BE2C (cell line): ENCODE measurements at regions not wholly inside any gene's neighbourhood (a gene's known extent, or its start where the extent isn't known, plus 50 kb on each side); places are given as distances from the start of the nearest gene placed in this dataset.

Experiments used
- DNase-seq: peaks from one replicate; pipeline ENCODE4 v3.0.0-alpha.2; 2020
- H3K27me3 ChIP-seq: fragments of 250-450 bp; sonication (Bioruptor Pico); 2 replicates; pipeline ENCODE4 v1.5.1; 2020; ENCODE audit warnings: mild to moderate bottlenecking
- H3K36me3 ChIP-seq: fragments of 250-450 bp; sonication (Bioruptor Pico); 2 replicates; pipeline ENCODE4 v1.5.1; 2020; ENCODE audit warnings: mild to moderate bottlenecking
- H3K4me1 ChIP-seq: fragments of 250-450 bp; sonication (Bioruptor Pico); 2 replicates; pipeline ENCODE4 v1.5.1; 2020
- H3K4me3 ChIP-seq: 2 replicates; pipeline ENCODE4 v1.5.1; 2011; ENCODE audit warnings: low read depth, low read length
- H3K9me3 ChIP-seq: fragments of 250-450 bp; sonication (Bioruptor Pico); 2 replicates; pipeline ENCODE4 v1.5.1; 2020
- CTCF ChIP-seq: IDR thresholded peaks from 2 replicates; pipeline ENCODE4 v1.5.1; 2012; ENCODE audit warnings: mild to moderate bottlenecking, low read depth, low read length

GRCh38 chr6:134729561-134729960 lies 220.3 kb downstream of the ALDH8A1 start:
- DNase-seq = no peak
- peak overlapping the region; percentile 5; the same call in 1 of the 2 replicates for H3K4me3 ChIP-seq
- H3K27me3 ChIP-seq = no peaks in the 10 kb centered on the region
- TF ChIP-seq CTCF = no peak
- no peaks in the 10 kb centered on the region for H3K9me3 ChIP-seq
- peaks cover 12% of the 10 kb centered on the region for H3K4me1 ChIP-seq
- H3K36me3 ChIP-seq = no peaks in the 10 kb centered on the region

GRCh38 chr6:134727081-134727480 lies 222.8 kb downstream of the ALDH8A1 start:
- no peak for TF ChIP-seq CTCF
- H3K27me3 ChIP-seq = no peaks in the 10 kb centered on the region
- no peak overlapping the region for H3K4me3 ChIP-seq
- no peaks in the 10 kb centered on the region for H3K9me3 ChIP-seq
- no peak for DNase-seq
- no peaks in the 10 kb centered on the region for H3K36me3 ChIP-seq
- H3K4me1 ChIP-seq = peaks cover 30% of the 10 kb centered on the region

- DNase-seq = no peak
- no peaks in the 10 kb centered on the region for H3K27me3 ChIP-seq
- no peak for TF ChIP-seq CTCF
- peaks cover 44% of the 10 kb centered on the region for H3K4me1 ChIP-seq
- no peaks in the 10 kb centered on the region for H3K36me3 ChIP-seq
- no peak overlapping the region for H3K4me3 ChIP-seq
- no peaks in the 10 kb centered on the region for H3K9me3 ChIP-seq
Observed at GRCh38 chr6:134725590-134725989, 224.3 kb downstream of the ALDH8A1 start.

- Histone ChIP-seq H3K36me3 (no peaks in the 10 kb centered on the region), H3K27me3 (no peaks in the 10 kb centered on the region), H3K4me1 (peaks cover 41% of the 10 kb centered on the region), H3K9me3 (no peaks in the 10 kb centered on the region), H3K4me3 (no peak overlapping the region)
- no peak for DNase-seq
- no peak for TF ChIP-seq CTCF
Observed at GRCh38 chr6:134724771-134725340, 225.0 kb downstream of the ALDH8A1 start.

DNA sequence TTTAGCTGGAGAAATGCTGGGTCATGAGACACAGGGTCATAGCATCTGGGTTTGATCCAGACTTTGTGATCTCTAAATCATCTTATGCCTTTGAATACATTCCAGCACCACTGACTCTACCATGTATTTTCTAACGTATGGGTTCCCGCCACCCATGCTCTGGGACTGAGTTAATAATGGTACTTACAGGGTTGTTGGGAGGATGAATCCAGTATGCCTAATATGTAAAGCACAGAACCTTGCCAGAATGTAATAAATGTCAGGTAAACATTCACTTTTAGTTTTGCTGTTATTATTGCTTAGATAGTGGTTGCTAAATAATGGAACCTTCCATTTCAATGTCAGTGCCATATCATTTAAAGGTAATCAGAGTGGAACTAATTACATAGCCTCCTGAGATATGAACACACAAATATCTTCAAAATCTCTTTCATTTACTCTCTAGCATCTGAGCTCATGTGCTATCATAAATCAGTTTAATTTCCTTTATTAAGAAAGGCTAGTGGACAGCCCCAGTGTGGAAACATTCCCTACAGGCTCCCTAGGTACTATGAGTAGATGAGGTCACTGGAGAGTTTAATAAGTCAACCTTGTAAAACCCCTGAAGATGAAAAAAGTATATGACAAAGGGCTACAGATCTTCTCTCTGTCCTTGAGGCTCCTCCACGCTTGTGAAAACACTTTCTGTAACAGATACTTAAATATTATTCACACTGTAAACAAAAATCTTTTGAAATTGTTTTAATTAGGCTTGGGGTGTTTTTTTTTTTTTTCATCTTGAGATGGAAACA lies 226.6 kb downstream of the ALDH8A1 start:
- DNase-seq = peak; percentile 20
- peaks cover 42% of the 10 kb centered on the region for H3K4me1 ChIP-seq
- no peaks in the 10 kb centered on the region for H3K9me3 ChIP-seq
- TF ChIP-seq CTCF = no peak
- H3K36me3 ChIP-seq = no peaks in the 10 kb centered on the region
- no peaks in the 10 kb centered on the region for H3K27me3 ChIP-seq
- H3K4me3 ChIP-seq = no peak overlapping the region

DNA sequence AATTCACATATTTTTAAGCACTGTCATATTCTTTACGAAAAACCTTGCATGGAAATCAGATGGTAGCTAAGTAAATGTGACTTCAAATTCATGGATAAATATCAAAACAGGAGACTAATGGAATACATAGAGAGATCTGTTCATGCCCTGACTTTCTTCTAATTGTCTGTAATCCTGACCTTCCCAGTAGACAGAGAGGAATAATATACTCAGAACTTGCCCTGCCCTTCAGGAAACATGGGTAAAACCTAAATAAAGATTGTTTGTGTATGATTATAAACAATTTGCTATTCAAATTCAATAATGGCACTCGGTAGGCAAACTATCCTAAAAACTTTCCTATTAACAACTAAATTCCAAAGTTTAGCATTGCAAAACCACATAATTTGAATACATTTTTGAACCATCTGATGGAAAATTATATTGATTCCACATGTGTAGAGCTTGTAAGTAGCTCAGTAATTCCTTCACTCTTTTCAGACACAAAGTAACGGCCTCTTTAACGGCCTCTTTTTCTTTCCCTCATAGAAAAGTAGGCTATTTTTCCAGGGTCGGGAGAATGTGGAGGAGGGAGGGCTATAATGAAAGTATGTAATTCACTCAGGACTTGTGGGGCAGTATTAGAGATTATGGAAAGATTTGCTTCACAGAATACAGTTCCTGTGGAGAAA lies 227.6 kb downstream of the ALDH8A1 start:
- no peak for TF ChIP-seq CTCF
- Histone ChIP-seq H3K4me1 (peaks cover 42% of the 10 kb centered on the region), H3K27me3 (no peaks in the 10 kb centered on the region), H3K36me3 (no peaks in the 10 kb centered on the region), H3K9me3 (no peaks in the 10 kb centered on the region), H3K4me3 (no peak overlapping the region)
- no peak for DNase-seq
